Body of pancreas (tissue), 4 donors: ENCODE measurements at regions not wholly inside any gene's neighbourhood (a gene's known extent, or its start where the extent isn't known, plus 50 kb on each side); places are given as distances from the start of the nearest gene placed in this dataset.

Source experiments
- ATAC-seq: fragments of 150-250 bp; one replicate; pipeline ENCODE4 v1.9.1; 2016
- DNase-seq, 4 donors: peaks; one replicate each; pipeline ENCODE4 v3.0.0-alpha.2; 2019
- H3K27ac ChIP-seq, 4 donors: fragments of 200-600 bp; sonication (generic); 1 replicate in 3 of 4; 2 replicates in 1 of 4; pipeline versions ENCODE4 v1.5.1 to v1.6.1; 2016 to 2019; ENCODE audit warnings: mild to moderate bottlenecking in 1 of 4, mixed read lengths in 1 of 4, moderate library complexity in 1 of 4
- H3K27me3 ChIP-seq, 2 donors: fragments of 200-600 bp; sonication (generic); one replicate each; pipeline ENCODE4 v1.6.0; 2016; ENCODE audit warnings: mild to moderate bottlenecking in 1 of 2
- H3K36me3 ChIP-seq, 2 donors: fragments of 200-600 bp; sonication (generic); replicated peaks in 1 of 2; 2 replicates each; pipeline ENCODE4 v1.5.1; 2016; ENCODE audit warnings: low read depth in 2 of 2; ENCODE audit not compliant: insufficient read depth in 1 of 2
- H3K4me1 ChIP-seq: fragments of 200-600 bp; sonication (generic); one replicate; pipeline ENCODE4 v1.6.0; 2016
- H3K4me3 ChIP-seq, 2 donors: fragments of 200-600 bp; sonication (generic); 1 replicate in 1 of 2; 2 replicates in 1 of 2; pipeline ENCODE4 v1.5.1; 2016 to 2019
- H3K9me3 ChIP-seq, 3 donors: fragments of 200-600 bp; sonication (generic); 1 replicate in 2 of 3; 2 replicates in 1 of 3; pipeline ENCODE4 v1.5.1; 2016
- CTCF ChIP-seq, 7 experiments: fragments of 450-650 bp in 4 of 7; fragments of 200-600 bp in 3 of 7; sonication (generic) in 3 of 7; IDR thresholded peaks; one replicate each; pipeline ENCODE4 v1.5.1; 2016 to 2019; ENCODE audit warnings: antibody characterized with exemption in 7 of 7
- POLR2A ChIP-seq, 3 donors: fragments of 450-650 bp; IDR thresholded peaks; one replicate each; pipeline ENCODE4 v1.6.1; 2016; ENCODE audit warnings: antibody characterized with exemption in 3 of 3, mild to moderate bottlenecking in 2 of 3
- WGBS, 2 donors: methylation state at CpG; one replicate each; pipeline ENCODE4 v1.1.5; 2017; 5-methylcytosine and 5-hydroxymethylcytosine counted together
- intact Hi-C: fragments of 100-400 bp; cut with DNase I; formaldehyde crosslinking; loops from one replicate; pipeline ENCODE4 v1.15.1; 2023

DNA sequence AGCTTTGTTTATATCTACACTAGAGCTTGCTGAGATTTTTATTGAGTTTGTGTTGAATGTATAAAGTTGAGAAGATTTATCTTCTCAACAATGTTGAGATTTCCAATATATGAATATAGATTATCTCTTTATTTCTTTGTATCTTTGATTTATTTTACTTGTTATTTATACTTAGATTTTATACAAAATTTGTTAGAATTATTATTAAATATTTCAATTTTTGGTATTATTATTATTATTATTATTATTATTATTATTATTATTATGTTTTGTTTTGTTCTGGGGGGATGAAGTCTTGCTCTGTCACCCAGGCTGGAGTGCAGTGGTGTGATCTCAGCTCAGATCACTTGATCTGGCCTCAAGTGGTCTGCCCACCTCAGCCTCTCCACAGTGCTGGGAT lies 322.5 kb downstream of the PPARGC1A start:
- Histone ChIP-seq H3K27ac (no peak overlapping the region), H3K9me3 (no peaks in the 10 kb centered on the region), H3K36me3 (no peaks in the 10 kb centered on the region), H3K4me3 (no peak overlapping the region), H3K27me3 (no peaks in the 10 kb centered on the region), H3K4me1 (no peaks in the 10 kb centered on the region)
- ATAC-seq (no peak), DNase-seq (no peak)
- TF ChIP-seq POLR2A (IDR thresholded peaks at IDR 0.05) (no peak), CTCF (IDR thresholded peaks at IDR 0.05) (no peak)
- intact Hi-C loops: no loop called here

DNA sequence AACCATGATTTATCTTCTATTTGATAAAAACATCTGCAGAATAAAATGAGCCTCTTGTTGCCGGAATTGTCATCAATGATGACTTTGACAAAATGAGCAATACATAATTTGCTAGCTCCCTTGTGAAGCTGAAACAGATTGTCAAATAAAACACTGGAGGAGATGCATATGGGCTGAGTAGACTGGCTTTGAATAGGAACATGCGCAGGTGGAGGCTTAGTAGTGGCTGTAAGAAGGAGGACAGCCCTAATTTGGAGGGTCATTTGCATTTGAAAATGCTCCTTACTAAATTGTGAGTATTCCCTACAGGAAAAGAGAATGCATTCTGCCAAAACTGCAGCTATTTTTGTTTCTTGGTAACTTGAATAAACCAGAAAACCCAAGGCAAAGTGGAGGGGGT lies 329.1 kb downstream of the PPARGC1A start:
- no peaks in the 10 kb centered on the region for H3K4me1 ChIP-seq
- DNase-seq (no peak), ATAC-seq (no peak)
- H3K27me3 ChIP-seq: no peaks in the 10 kb centered on the region
- intact Hi-C loops: no loop called here
- H3K27ac ChIP-seq: no peak overlapping the region
- 70 to 76% methylated on average over 2 of the region's 2 CpGs for WGBS, 2 donors
- H3K36me3 ChIP-seq: no peaks in the 10 kb centered on the region
- TF ChIP-seq CTCF (IDR thresholded peaks at IDR 0.05) (no peak), POLR2A (IDR thresholded peaks at IDR 0.05) (no peak)
- no peak overlapping the region for H3K4me3 ChIP-seq
- H3K9me3 ChIP-seq: no peaks in the 10 kb centered on the region

GRCh38 chr4:23558101-23558500 lies 331.7 kb downstream of the PPARGC1A start:
- Histone ChIP-seq H3K36me3 (no peaks in the 10 kb centered on the region), H3K4me3 (no peak overlapping the region), H3K9me3 (no peaks in the 10 kb centered on the region), H3K4me1 (no peaks in the 10 kb centered on the region), H3K27ac (no peak overlapping the region), H3K27me3 (no peaks in the 10 kb centered on the region)
- ATAC-seq (no peak), DNase-seq (no peak)
- intact Hi-C loops: no loop called here
- 51 to 77% methylated on average over 2 of the region's 2 CpGs for WGBS, 2 donors
- no peak for TF ChIP-seq CTCF (IDR thresholded peaks at IDR 0.05)
- TF ChIP-seq POLR2A (IDR thresholded peaks at IDR 0.05): no peak

DNA sequence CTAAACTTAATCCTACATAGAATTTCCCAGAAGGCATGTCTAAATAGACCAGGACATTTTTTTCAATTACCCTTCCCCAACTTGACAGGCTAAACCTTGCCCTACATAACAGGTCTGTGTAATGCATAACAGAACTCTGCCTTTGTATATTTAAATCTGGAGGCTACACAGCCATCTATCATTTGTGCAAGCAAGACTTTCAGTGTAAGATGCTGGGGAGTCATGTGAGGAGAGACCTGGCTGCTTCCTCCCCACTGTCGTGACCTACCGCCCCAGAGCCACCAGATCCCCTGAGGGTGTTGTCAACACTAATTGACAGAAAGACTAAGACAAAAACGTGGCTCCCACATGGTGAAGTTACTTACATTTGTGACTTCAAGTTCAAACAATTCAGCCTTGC lies 342.2 kb downstream of the PPARGC1A start:
- DNase-seq (no peak), ATAC-seq (no peak)
- Histone ChIP-seq H3K27ac (no peak overlapping the region), H3K4me1 (no peaks in the 10 kb centered on the region), H3K36me3 (no peaks in the 10 kb centered on the region), H3K4me3 (no peak overlapping the region), H3K9me3 (no peaks in the 10 kb centered on the region), H3K27me3 (no peaks in the 10 kb centered on the region)
- 52 to 55% methylated on average over 3 of the region's 3 CpGs for WGBS, 2 donors
- TF ChIP-seq POLR2A (IDR thresholded peaks at IDR 0.05) (no peak), CTCF (IDR thresholded peaks at IDR 0.05) (no peak)
- intact Hi-C loops: no loop called here

- Histone ChIP-seq H3K9me3 (no peaks in the 10 kb centered on the region), H3K27me3 (no peaks in the 10 kb centered on the region), H3K27ac (no peak overlapping the region), H3K4me3 (no peak overlapping the region), H3K36me3 (no peaks in the 10 kb centered on the region), H3K4me1 (no peaks in the 10 kb centered on the region)
- DNase-seq (no peak), ATAC-seq (no peak)
- WGBS, 2 donors: 76 to 84% methylated on average over 2 of the region's 2 CpGs
- intact Hi-C loops: no loop called here
- no peak for TF ChIP-seq CTCF (IDR thresholded peaks at IDR 0.05)
- TF ChIP-seq POLR2A (IDR thresholded peaks at IDR 0.05): no peak
Measured at GRCh38 chr4:23547096-23547495, 342.8 kb downstream of the PPARGC1A start.
